ENCODE measurements at regions not wholly inside any gene's neighbourhood (a gene's known extent, or its start where the extent isn't known, plus 50 kb on each side); places are given as distances from the start of the nearest gene placed in this dataset.

DNA sequence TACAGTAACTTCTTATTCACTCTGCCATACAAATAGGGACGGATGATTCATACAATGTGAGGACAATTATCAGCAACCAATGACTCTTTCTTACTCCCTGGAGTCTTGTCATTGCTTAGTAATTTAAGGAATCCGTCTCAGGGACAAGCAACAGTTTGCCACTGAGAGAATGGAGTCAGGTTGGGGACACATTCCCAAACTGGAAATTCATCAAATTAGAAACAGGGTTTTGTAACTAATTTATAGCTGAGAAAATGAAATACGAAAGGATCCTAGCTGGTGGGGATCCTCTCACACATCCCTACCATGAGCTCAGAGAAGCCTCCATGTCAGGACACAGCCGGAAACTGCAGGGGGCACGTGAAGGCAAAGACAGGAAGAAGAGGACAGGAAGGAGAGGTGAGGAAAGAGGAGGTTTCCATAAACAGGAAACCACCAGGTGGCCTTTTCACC lies 50.4 kb upstream of the KDR start:
- TF ChIP-seq, protein P1, sequence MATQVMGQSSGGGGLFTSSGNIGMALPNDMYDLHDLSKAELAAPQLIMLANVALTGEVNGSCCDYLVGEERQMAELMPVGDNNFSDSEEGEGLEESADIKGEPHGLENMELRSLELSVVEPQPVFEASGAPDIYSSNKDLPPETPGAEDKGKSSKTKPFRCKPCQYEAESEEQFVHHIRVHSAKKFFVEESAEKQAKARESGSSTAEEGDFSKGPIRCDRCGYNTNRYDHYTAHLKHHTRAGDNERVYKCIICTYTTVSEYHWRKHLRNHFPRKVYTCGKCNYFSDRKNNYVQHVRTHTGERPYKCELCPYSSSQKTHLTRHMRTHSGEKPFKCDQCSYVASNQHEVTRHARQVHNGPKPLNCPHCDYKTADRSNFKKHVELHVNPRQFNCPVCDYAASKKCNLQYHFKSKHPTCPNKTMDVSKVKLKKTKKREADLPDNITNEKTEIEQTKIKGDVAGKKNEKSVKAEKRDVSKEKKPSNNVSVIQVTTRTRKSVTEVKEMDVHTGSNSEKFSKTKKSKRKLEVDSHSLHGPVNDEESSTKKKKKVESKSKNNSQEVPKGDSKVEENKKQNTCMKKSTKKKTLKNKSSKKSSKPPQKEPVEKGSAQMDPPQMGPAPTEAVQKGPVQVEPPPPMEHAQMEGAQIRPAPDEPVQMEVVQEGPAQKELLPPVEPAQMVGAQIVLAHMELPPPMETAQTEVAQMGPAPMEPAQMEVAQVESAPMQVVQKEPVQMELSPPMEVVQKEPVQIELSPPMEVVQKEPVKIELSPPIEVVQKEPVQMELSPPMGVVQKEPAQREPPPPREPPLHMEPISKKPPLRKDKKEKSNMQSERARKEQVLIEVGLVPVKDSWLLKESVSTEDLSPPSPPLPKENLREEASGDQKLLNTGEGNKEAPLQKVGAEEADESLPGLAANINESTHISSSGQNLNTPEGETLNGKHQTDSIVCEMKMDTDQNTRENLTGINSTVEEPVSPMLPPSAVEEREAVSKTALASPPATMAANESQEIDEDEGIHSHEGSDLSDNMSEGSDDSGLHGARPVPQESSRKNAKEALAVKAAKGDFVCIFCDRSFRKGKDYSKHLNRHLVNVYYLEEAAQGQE (IDR thresholded peaks at IDR 0.05; ENCODE audit: insufficient read depth in 1 of 2, low read depth in 2 of 2, low read length in 2 of 2) = no peak
- TF ChIP-seq SIN3A (IDR thresholded peaks at IDR 0.05; ENCODE audit: borderline replicate concordance, insufficient read depth, low read length) (no peak), POLR2AphosphoS5 (IDR thresholded peaks at IDR 0.05; ENCODE audit: low read depth, low read length) (no peak), TAF1 (IDR thresholded peaks at IDR 0.05; ENCODE audit: borderline replicate concordance, insufficient read depth, low read length) (no peak)

Data from PFSK-1 (cell line).